BE2C (cell line): ENCODE measurements at regions not wholly inside any gene's neighbourhood (a gene's known extent, or its start where the extent isn't known, plus 50 kb on each side); places are given as distances from the start of the nearest gene placed in this dataset.
"Not testable (repeated sequence)": the region's sequence is repeated elsewhere in the genome, so short reads cannot be mapped to it uniquely, and the experiment has no call there.

Experiments
- DNase-seq: peaks from one replicate; pipeline ENCODE4 v3.0.0-alpha.2; 2020
- H3K27me3 ChIP-seq: fragments of 250-450 bp; sonication (Bioruptor Pico); 2 replicates; pipeline ENCODE4 v1.5.1; 2020; ENCODE audit warnings: mild to moderate bottlenecking
- H3K36me3 ChIP-seq: fragments of 250-450 bp; sonication (Bioruptor Pico); 2 replicates; pipeline ENCODE4 v1.5.1; 2020; ENCODE audit warnings: mild to moderate bottlenecking
- H3K4me1 ChIP-seq: fragments of 250-450 bp; sonication (Bioruptor Pico); 2 replicates; pipeline ENCODE4 v1.5.1; 2020
- H3K4me3 ChIP-seq: 2 replicates; pipeline ENCODE4 v1.5.1; 2011; ENCODE audit warnings: low read depth, low read length
- H3K9me3 ChIP-seq: fragments of 250-450 bp; sonication (Bioruptor Pico); 2 replicates; pipeline ENCODE4 v1.5.1; 2020
- CTCF ChIP-seq: IDR thresholded peaks from 2 replicates; pipeline ENCODE4 v1.5.1; 2012; ENCODE audit warnings: mild to moderate bottlenecking, low read depth, low read length

GRCh38 chr9:17881371-17881770 is 302.5 kb downstream of the SH3GL2 start:
- Histone ChIP-seq H3K27me3 (no peaks in the 10 kb centered on the region), H3K4me3 (no peak overlapping the region), H3K4me1 (no peaks in the 10 kb centered on the region), H3K36me3 (no peaks in the 10 kb centered on the region), H3K9me3 (no peaks in the 10 kb centered on the region)
- TF ChIP-seq CTCF = no peak
- no peak for DNase-seq

- no peaks in the 10 kb centered on the region for H3K4me1 ChIP-seq
- no peaks in the 10 kb centered on the region for H3K36me3 ChIP-seq
Observed at GRCh38 chr9:17882688-17883594, 304.1 kb downstream of the SH3GL2 start.

GRCh38 chr9:17888066-17888465 is 309.2 kb downstream of the SH3GL2 start:
- Histone ChIP-seq H3K9me3 (no peaks in the 10 kb centered on the region), H3K27me3 (no peaks in the 10 kb centered on the region), H3K4me1 (no peaks in the 10 kb centered on the region), H3K4me3 (no peak overlapping the region), H3K36me3 (no peaks in the 10 kb centered on the region)
- no peak for TF ChIP-seq CTCF
- no peak for DNase-seq

More at GRCh38 chr9:17882688-17883594, 304.1 kb downstream of the SH3GL2 start:
- H3K4me3 ChIP-seq = no peak overlapping the region
- DNase-seq = no peak
- no peaks in the 10 kb centered on the region for H3K27me3 ChIP-seq
- no peak for TF ChIP-seq CTCF
- H3K9me3 ChIP-seq = no peaks in the 10 kb centered on the region

- H3K27me3 ChIP-seq = not testable (repeated sequence)
Observed at GRCh38 chr9:17888964-17889363, 310.1 kb downstream of the SH3GL2 start.

DNA sequence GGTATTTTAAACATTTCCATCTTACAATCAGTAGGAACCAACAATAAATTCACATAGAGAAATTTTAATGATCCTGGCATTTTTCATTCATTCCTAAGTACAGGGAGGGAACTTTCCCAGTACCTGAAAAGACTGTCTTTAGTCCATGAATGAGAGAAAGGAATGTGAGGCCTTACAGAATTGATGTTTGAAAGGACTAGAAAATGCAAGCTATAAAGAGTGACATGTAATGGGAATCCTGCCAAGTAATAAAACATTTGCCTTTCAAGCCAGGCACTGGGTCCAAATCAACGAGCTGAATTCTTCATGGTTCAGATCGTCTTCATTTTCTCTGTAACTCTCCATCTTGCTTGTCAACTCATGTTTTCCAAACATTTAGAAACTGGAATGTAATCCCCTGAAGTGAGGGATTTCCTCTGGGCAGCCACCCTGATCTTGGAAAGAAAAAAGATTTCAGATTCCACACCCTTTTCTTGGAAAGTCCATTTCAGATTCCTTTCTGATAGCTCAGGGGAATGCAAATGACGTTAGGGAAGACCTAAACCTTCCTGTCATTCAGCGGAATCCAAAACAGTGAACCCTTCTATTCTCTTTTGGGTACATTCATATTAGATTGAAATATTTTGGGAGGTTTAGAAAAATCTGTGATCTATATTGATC is 315.8 kb downstream of the SH3GL2 start:
- no peaks in the 10 kb centered on the region for H3K4me1 ChIP-seq
- H3K36me3 ChIP-seq = no peaks in the 10 kb centered on the region
- no peaks in the 10 kb centered on the region for H3K9me3 ChIP-seq
- no peak for DNase-seq
- H3K27me3 ChIP-seq = peaks cover 3% of the 10 kb centered on the region; the same call in 1 of the 2 replicates
- no peak for TF ChIP-seq CTCF
- no peak overlapping the region for H3K4me3 ChIP-seq

More at GRCh38 chr9:17888964-17889363, 310.1 kb downstream of the SH3GL2 start:
- H3K36me3 ChIP-seq, H3K4me3 ChIP-seq, DNase-seq, H3K9me3 ChIP-seq, H3K4me1 ChIP-seq: not testable (repeated sequence)

DNA sequence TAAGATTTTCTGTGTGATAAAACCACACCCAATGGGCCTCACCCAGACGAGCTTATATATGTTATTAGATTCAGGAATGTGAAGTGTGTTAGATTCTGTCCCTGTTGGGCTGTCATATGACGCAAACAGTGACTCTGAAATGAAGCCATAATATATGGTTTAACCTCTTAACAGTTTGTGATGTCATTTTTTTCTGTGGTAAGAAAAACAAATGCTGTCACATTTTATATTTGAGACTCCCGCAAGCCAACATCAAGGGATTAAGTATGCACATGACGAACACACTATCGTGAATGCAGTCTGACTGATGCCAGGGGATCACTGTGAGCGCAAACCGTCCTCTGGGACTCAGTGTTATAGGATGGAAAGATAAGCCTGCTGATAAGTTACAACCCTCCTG is 321.7 kb downstream of the SH3GL2 start:
- TF ChIP-seq CTCF = no peak
- DNase-seq = no peak

More for the DNA sequence above, 321.7 kb downstream of the SH3GL2 start:
- Histone ChIP-seq H3K4me3 (no peak overlapping the region), H3K36me3 (no peaks in the 10 kb centered on the region), H3K4me1 (no peaks in the 10 kb centered on the region), H3K9me3 (no peaks in the 10 kb centered on the region), H3K27me3 (peaks cover 3% of the 10 kb centered on the region; the same call in 1 of the 2 replicates)
